Upper lobe of left lung (tissue), 4 donors: ENCODE measurements at regions not wholly inside any gene's neighbourhood (a gene's known extent, or its start where the extent isn't known, plus 50 kb on each side); places are given as distances from the start of the nearest gene placed in this dataset.

Experiments
- EP300 ChIP-seq, 4 donors: sonication (generic); formaldehyde crosslinking; IDR thresholded peaks; one replicate each; pipeline ENCODE4 v1.5.1; 2017; ENCODE audit warnings: antibody characterized with exemption in 4 of 4, control low read depth in 2 of 4
- POLR2AphosphoS5 ChIP-seq, 2 donors: sonication (generic); formaldehyde crosslinking; IDR thresholded peaks; one replicate each; pipeline ENCODE4 v1.5.1; 2017; ENCODE audit warnings: antibody characterized with exemption in 2 of 2
- TF ChIP-seq, protein P1 (sequence below), 6 experiments: fragments of 450-650 bp in 4 of 6; fragments of 200-600 bp in 2 of 6; sonication (generic) in 2 of 6; IDR thresholded peaks; one replicate each; pipeline ENCODE4 v1.5.1; 2016 to 2019; ENCODE audit warnings: antibody characterized with exemption in 6 of 6

- TF ChIP-seq, protein P1, sequence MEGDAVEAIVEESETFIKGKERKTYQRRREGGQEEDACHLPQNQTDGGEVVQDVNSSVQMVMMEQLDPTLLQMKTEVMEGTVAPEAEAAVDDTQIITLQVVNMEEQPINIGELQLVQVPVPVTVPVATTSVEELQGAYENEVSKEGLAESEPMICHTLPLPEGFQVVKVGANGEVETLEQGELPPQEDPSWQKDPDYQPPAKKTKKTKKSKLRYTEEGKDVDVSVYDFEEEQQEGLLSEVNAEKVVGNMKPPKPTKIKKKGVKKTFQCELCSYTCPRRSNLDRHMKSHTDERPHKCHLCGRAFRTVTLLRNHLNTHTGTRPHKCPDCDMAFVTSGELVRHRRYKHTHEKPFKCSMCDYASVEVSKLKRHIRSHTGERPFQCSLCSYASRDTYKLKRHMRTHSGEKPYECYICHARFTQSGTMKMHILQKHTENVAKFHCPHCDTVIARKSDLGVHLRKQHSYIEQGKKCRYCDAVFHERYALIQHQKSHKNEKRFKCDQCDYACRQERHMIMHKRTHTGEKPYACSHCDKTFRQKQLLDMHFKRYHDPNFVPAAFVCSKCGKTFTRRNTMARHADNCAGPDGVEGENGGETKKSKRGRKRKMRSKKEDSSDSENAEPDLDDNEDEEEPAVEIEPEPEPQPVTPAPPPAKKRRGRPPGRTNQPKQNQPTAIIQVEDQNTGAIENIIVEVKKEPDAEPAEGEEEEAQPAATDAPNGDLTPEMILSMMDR (IDR thresholded peaks at IDR 0.05), result no peak
- TF ChIP-seq POLR2AphosphoS5 (IDR thresholded peaks at IDR 0.05) (no peak), EP300 (IDR thresholded peaks at IDR 0.05) (no peak)
Measured at GRCh38 chr4:146053891-146054290, 115.3 kb upstream of the ZNF827 start.
